Right atrium auricular region (tissue), 2 donors: ENCODE measurements at regions not wholly inside any gene's neighbourhood (a gene's known extent, or its start where the extent isn't known, plus 50 kb on each side); places are given as distances from the start of the nearest gene placed in this dataset.

Source experiments
- DNase-seq: peaks from one replicate; pipeline ENCODE4 v3.0.0-alpha.2; 2019; ENCODE audit warnings: low spot score
- H3K27ac ChIP-seq, 2 donors: fragments of 200-600 bp; sonication (generic); 1 replicate in 1 of 2; 2 replicates in 1 of 2; pipeline ENCODE4 v1.5.1; 2016 to 2019
- H3K27me3 ChIP-seq, 2 donors: fragments of 200-600 bp; sonication (generic); one replicate each; pipeline versions ENCODE4 v1.5.1 to v1.6.0; 2017 to 2019
- H3K36me3 ChIP-seq: fragments of 200-600 bp; sonication (generic); one replicate; pipeline ENCODE4 v1.5.1; 2016
- H3K4me1 ChIP-seq, 2 donors: fragments of 200-600 bp; sonication (generic); one replicate each; pipeline versions ENCODE4 v1.5.1 to v1.6.0; 2017 to 2019
- H3K4me3 ChIP-seq, 2 donors: fragments of 200-600 bp; sonication (generic); 1 replicate in 1 of 2; 2 replicates in 1 of 2; pipeline ENCODE4 v1.5.1; 2017 to 2019; ENCODE audit warnings: mild to moderate bottlenecking in 1 of 2, moderate library complexity in 1 of 2
- H3K9me3 ChIP-seq, 2 donors: fragments of 200-600 bp; sonication (generic); one replicate each; pipeline ENCODE4 v1.5.1; 2019
- CTCF ChIP-seq, 2 donors: fragments of 200-600 bp; sonication (generic); IDR thresholded peaks; one replicate each; pipeline ENCODE4 v1.5.1; 2019; ENCODE audit warnings: antibody characterized with exemption in 2 of 2

GRCh38 chr1:102365071-102365470 is 368.3 kb upstream of the OLFM3 start:
- no peak for TF ChIP-seq CTCF (IDR thresholded peaks at IDR 0.05)

GRCh38 chr1:102336602-102337001 is 339.9 kb upstream of the OLFM3 start:
- no peaks in the 10 kb centered on the region for H3K9me3 ChIP-seq
- no peak overlapping the region for H3K27ac ChIP-seq
- no peak for TF ChIP-seq CTCF (IDR thresholded peaks at IDR 0.05)
- no peaks in the 10 kb centered on the region for H3K4me1 ChIP-seq
- H3K27me3 ChIP-seq: no peaks in the 10 kb centered on the region
- H3K4me3 ChIP-seq: no peak overlapping the region
- DNase-seq: no peak
- H3K36me3 ChIP-seq: no peaks in the 10 kb centered on the region

More at GRCh38 chr1:102365071-102365470, 368.3 kb upstream of the OLFM3 start:
- Histone ChIP-seq H3K27me3 (no peaks in the 10 kb centered on the region), H3K4me3 (no peak overlapping the region), H3K36me3 (no peaks in the 10 kb centered on the region), H3K27ac (no peak overlapping the region), H3K4me1 (no peaks in the 10 kb centered on the region), H3K9me3 (no peaks in the 10 kb centered on the region)
- DNase-seq: no peak

DNA sequence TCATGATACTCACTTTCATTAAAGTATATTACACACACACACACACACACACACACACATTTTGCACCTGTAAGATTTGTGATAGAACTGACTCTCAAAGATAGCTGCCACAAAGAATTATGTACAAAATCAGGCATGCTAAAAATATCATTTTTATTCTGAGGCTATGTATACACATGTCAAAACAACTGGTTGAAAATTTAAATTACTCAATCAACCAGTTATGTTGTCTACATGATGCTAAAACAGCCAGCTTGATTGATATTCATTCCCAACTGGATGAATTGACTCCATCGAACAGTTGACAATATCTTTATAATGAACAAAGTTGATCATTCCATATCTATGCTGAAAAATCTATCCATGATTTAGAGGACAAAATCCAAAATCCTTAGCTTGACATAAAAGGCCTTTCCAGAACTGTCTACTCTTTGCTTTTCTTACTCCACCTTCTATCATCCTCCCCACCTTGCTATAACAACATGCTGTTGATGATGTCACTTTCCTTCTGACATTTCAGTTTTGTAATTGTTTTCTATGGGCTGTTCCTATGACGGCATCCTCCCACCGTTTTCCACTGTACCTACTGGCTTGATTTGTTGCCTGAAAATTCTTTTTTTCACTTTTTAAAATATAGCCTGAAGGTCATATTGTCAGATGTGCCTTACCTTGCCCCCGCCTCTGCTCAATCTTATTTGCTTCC is 321.5 kb upstream of the OLFM3 start:
- no peaks in the 10 kb centered on the region for H3K36me3 ChIP-seq
- no peak overlapping the region for H3K4me3 ChIP-seq
- DNase-seq: no peak
- TF ChIP-seq CTCF (IDR thresholded peaks at IDR 0.05): no peak
- H3K9me3 ChIP-seq: no peaks in the 10 kb centered on the region
- H3K4me1 ChIP-seq: no peaks in the 10 kb centered on the region
- no peaks in the 10 kb centered on the region for H3K27me3 ChIP-seq
- no peak overlapping the region for H3K27ac ChIP-seq

DNA sequence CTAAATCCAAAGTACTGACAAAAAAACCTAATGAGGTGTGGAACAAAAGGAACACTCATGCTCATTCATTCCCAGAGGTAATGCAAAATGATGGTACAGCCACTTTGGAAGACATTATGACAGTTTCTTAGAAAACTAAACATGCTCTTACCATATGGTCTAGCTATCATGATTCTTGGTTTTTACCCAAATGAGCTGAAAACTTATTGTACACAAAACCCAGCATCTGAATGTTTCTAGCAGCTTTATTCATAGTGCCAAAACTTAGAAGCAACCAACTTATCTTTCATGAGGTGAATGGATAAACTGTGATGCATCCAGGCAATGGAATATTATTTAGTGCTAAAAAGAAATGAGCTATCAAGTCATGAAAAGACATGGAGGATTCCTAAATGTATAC is 318.4 kb upstream of the OLFM3 start:
- Histone ChIP-seq H3K9me3 (no peaks in the 10 kb centered on the region), H3K36me3 (no peaks in the 10 kb centered on the region), H3K4me1 (no peaks in the 10 kb centered on the region), H3K27ac (no peak overlapping the region), H3K4me3 (no peak overlapping the region), H3K27me3 (no peaks in the 10 kb centered on the region)
- no peak for DNase-seq
- no peak for TF ChIP-seq CTCF (IDR thresholded peaks at IDR 0.05)

- no peak for DNase-seq
- H3K9me3 ChIP-seq: no peaks in the 10 kb centered on the region
- H3K27ac ChIP-seq: no peak overlapping the region
- H3K4me3 ChIP-seq: no peak overlapping the region
- H3K36me3 ChIP-seq: no peaks in the 10 kb centered on the region
- TF ChIP-seq CTCF (IDR thresholded peaks at IDR 0.05): no peak
- H3K27me3 ChIP-seq: no peaks in the 10 kb centered on the region
- no peaks in the 10 kb centered on the region for H3K4me1 ChIP-seq
Measured at GRCh38 chr1:102296116-102296515, 299.4 kb upstream of the OLFM3 start.

DNA sequence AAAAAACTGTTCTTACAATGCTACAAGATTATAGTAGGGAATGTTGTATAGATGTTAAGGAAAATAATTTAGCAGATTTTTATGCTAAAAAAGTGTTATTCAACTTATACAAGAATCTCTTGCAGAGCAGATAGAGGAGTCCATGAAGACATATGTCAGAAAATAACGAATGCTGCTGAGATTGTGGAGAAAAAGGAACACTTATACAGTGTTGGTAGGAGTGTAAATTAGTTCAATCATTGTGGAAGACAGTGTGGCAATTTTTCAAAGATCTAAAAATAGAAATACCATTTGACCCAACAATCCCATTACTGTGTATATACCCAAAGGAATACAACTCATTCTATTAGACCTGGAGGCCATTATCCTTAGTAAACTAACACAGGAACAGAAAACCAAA is 286.2 kb upstream of the OLFM3 start:
- no peaks in the 10 kb centered on the region for H3K36me3 ChIP-seq
- H3K27me3 ChIP-seq: no peaks in the 10 kb centered on the region
- peaks cover 0 to 9% of the 10 kb centered on the region in 2 donors for H3K9me3 ChIP-seq
- DNase-seq: no peak
- no peak for TF ChIP-seq CTCF (IDR thresholded peaks at IDR 0.05)
- H3K4me1 ChIP-seq: no peaks in the 10 kb centered on the region
- no peak overlapping the region for H3K27ac ChIP-seq
- H3K4me3 ChIP-seq: no peak overlapping the region
